ENCODE measurements at regions not wholly inside any gene's neighbourhood (a gene's known extent, or its start where the extent isn't known, plus 50 kb on each side); places are given as distances from the start of the nearest gene placed in this dataset.

- no peak for DNase-seq
These were observed 77.0 kb upstream of the PGRMC2 start for GRCh38 chr4:128364565-128364964.

- DNase-seq = no peak
These were observed 76.4 kb upstream of the PGRMC2 start for GRCh38 chr4:128363966-128364365.

- DNase-seq = no peak
These were observed 75.1 kb upstream of the PGRMC2 start for GRCh38 chr4:128362760-128363159.

- no peak for DNase-seq
These were observed 71.8 kb upstream of the PGRMC2 start for GRCh38 chr4:128359422-128359821.

DNA sequence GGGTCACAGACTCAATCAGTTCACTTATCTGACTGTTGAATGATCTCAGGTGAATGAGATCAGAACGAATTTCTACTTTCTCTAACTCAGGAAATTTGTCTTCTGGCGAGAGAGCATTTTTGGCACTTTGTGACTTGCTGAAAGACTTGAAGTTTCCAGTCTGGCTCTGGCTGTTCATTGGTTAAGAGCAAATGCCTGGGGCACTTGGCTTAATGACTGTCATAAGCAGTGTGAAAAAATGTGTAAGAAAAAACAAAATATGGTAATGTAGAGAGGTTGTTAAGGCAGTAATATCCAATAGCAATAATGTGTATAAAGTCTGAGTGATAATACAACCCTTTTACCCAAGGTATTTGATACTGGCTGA, 71.3 kb upstream of the PGRMC2 start:
- no peak for DNase-seq

GRCh38 chr4:128358231-128358912, 70.8 kb upstream of the PGRMC2 start:
- no peak for DNase-seq

DNA sequence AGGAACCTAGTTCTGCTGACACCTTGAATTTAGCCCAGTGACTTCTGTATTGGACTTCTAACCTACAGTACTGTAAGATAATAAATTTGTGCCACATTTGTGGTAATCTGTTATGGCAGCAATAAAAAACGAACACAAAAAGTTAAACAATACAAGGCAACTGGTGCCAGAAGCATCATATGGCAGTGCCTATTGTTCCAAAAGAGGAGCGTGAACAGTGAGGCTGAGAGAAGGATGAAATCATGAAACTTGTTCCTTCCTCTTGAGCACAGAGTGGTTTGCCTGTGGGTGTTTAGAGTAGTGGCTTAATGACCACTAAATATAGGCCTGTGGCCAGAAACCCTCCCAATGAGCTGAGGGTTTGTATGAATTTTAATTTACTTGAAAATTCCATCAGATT, 69.7 kb upstream of the PGRMC2 start:
- no peak for DNase-seq

- DNase-seq = no peak
These were observed 67.7 kb upstream of the PGRMC2 start for GRCh38 chr4:128355305-128355704.

GRCh38 chr4:128354205-128354821, 66.7 kb upstream of the PGRMC2 start:
- peak in 1 of 58 donors; percentile 4 for DNase-seq

- no peak for DNase-seq
These were observed 66.2 kb upstream of the PGRMC2 start for GRCh38 chr4:128353791-128354190.

- DNase-seq = no peak
These were observed 63.9 kb upstream of the PGRMC2 start for GRCh38 chr4:128351502-128351901.

DNA sequence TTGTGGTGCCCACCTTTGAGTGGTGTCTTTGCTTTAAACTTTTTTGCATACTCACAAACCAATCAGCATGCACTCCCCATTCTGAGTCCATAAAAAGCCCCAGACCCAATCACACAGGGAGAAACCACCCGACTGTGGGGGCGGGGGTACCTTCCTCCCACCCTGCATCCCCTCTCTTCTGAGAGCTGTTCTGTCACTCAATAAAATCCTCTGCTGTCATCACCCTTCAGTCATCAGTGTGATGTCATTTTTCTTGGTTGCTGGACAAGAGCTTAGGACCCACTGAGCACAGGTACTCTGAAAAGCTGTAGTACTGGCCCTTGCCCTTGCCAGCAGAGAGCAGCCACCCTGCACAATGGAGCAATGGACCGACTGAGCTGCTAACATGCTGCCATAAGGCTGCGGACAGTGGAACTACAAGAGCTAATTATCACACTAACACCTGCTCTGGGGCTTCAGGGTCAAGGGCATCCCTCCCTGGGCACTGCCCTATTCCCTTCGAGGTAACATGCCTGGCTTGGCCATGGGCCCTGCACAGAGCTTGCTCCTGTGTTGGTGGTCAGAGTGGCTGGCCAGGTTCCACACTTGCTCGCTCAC, 62.9 kb upstream of the PGRMC2 start:
- DNase-seq = no peak

GRCh38 chr4:128349921-128350320, 62.3 kb upstream of the PGRMC2 start:
- no peak for DNase-seq

DNA sequence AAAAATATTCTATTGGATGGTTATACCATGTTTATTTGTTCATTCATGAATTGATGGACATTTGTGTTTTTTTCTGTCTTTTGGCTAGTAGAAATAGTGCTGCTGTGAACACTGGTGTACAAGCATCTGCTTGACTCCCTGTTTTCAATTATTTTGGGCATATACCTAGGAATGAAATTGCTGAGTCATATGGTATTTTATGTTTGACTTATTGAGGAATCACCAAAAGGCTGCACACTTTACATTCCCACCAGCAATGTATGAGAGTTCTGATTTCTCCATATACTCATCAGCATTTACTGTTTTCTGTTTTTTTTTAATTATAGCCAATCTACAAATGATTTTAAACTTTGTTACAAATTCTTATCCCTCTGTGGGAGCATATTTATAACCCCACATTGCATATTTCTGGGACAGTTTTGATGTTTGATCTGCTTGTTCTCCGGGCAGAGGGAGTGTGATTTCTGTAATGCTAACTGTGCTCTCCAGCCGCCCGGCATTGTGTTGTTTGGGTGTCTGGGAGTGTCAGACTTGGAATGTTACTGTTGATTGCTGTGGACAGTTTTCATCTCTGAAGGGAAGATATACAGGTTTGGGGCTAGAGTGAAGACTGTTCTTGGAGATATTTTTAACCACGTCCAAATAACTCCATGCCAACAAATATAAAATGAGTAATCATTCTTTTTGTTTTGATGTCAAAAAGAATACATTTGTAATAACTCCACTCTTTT, 60.5 kb upstream of the PGRMC2 start:
- no peak for DNase-seq

DNA sequence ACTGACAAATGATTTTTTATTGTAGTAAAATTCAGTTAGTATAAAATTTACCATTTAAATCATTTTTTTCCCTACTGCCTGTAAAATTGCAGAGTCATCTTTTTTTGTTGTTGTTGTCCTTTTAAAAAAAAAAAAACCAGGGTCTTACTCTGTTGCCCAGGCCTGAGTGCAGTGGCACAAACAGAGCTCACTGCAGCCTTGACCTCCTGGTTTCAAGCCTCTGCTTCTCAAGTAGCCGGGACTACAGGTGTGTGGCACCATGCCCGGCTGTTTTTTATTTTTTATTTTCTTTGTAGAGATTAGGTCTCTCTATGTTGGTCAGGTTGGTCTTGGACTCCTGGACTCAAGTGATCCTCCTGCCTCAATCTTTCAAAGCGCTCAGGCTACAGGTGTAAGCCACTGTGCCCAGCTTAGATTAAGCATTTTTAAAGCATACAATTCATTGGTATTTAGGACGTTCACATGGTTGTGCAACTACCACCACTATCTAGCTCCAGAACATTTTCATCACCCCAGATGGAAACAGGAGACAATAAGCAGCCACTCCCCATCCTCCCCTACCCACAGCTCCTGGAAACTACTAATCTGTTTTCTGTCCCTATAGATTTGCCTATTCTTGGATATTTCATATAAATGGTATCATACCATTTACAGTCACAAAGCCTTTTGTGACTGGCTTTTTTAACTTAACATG, 59.7 kb upstream of the PGRMC2 start:
- DNase-seq = no peak

DNA sequence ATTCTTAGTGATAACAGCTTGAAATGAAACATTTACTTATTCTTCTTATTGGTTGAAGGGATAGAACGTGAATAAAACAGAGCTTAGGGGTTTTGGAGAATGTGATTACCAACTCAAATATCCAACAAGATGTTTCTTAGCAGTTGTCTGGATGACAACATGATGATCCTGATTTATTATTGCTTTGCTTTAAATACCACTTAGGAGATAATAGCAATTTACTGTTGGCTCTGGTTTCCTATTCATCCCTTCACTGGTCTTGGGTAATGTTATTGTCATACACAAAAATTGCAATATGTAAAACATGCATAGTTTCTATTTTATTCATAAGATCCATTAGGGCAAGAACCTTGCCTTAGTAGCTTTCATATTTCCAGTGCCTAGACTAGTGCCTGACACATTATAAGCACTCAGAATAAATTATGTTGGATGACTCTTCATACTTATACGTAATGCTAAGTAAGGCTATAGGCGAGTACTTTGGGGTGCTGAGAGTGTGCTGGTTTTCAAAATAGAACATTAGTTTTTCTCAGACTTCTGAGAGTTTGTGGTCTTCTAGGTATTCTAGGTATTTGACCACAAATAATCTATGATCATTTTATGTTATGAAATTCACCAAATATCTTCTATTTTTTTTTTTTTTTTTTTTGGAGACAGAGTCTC, 58.6 kb upstream of the PGRMC2 start:
- DNase-seq = no peak

DNA sequence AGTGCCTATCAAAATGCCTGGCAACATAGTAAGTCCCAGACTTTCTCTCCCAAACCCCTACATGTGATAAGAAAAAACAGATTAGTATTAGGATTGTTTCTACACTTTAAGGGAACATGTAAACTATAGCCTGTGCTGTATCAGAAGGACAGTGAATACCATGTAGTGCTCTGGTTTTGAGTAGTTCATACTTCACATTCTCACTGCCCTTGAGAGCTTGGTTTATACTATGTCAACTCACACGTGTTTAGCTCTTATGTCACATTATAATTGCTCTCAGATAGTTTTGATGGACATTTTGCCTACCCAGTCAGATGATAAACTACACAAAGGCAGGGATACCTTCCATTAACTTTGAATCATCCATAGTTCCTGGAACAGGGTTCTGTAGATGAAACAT, 58.0 kb upstream of the PGRMC2 start:
- no peak for DNase-seq

DNA sequence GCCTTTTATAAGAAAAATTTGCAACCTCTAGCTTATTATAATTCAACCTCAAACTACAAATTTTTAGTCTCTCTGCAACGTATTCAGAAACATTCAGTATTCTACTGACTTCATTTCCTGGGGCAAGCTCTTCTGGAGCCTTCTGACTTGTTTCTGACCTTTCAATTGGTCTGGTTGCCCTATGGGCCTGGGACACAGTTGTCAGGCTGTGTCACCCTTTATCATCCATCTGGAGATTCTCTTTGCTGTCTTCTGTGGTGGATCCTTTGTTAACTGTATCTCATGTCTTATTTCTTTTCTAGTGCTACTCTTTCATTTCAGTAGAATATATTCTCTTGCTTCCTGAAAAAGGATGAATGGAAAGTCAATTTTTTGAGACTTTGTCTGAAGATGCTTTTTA, 55.1 kb upstream of the PGRMC2 start:
- no peak for DNase-seq

DNA sequence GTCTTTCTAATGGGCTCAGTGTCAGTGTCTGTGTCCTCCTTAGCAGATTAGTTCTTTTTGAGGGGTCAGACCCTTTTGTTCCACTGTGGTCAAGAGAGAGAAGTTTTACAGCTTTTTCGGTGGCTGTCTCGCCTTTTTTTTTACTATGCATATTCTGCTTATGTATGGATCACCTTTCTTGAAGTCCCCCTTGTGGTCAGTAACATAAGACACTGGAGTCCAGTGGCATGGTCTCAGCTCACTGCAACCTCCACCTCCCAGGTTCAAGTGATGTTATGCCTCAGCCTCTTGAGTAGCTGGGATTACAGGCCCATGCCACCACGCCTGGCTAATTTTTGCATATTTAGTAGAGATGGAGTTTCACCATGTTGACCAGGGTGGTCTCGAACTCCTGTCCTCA, 54.0 kb upstream of the PGRMC2 start:
- no peak for DNase-seq

DNA sequence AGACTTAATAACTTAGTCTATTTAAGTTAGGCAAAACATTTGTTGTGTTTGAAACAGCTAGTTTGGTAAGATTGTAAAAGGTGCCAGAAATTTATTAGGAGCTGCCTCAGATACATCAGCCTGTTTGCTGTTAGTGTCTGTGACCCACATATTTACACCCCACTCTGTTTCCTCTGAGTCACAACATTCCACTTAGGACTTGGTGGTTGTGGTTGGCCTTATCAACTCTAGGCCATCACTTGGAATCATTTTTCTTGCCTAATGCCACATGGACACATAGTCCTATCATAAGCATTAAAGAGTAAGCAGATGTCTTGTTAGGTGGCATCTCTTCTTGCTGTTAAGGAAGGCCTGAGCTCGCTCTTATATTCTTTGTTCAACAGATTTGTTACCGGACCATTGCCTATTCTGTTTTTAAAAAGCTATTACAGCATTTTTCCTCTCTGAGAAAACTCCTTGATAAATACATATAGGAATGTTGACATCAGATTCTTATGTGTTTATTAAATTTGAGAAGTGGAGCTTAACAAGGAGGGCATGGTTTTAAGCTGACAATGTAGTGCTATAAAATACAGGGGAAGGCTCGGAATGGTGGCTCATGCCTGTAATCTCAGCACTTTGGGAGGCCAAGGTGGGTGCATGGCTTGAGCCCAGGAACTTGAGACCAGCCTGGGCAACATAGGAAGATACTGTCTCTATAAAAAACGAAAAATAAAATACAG, 51.2 kb upstream of the PGRMC2 start:
- DNase-seq = no peak

DNA sequence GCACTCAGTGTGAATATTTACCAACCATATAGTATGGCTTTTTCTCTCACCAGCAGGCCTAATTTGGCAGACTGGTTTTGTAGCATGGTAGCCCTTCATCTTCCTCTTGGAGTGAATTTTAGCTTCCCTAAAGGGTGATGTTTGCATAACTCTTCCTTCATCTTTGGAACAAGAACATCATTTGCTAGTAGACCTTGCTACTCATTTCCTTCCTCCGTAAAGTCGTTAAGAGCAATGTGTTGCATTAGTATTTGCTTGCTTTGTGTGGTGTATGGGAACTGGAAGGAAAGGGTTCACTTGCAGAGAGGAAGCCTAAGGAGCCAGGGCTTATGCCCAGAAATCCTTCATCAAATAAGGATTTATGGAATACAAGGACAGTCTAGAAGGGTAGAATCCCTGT, 50.2 kb upstream of the PGRMC2 start:
- no peak for DNase-seq
